HFFc6 (cell line): ENCODE measurements at regions not wholly inside any gene's neighbourhood (a gene's known extent, or its start where the extent isn't known, plus 50 kb on each side); places are given as distances from the start of the nearest gene placed in this dataset.

Experiments used
- DNase-seq: peaks from one replicate; pipeline ENCODE4 v3.0.0-alpha.2; 2018
- H3K27ac Mint-ChIP-seq: 2 replicates; pipeline ENCODE4 v1.8.0; 2020; ENCODE audit warnings: mild to moderate bottlenecking, mixed read lengths
- H3K27me3 Mint-ChIP-seq: 2 replicates; pipeline ENCODE4 v1.8.0; 2021; ENCODE audit warnings: mild to moderate bottlenecking, moderate library complexity, mixed read lengths; ENCODE audit not compliant: insufficient read depth
- H3K36me3 Mint-ChIP-seq: 2 replicates; pipeline ENCODE4 v1.8.0; 2021; ENCODE audit warnings: low read depth, mixed read lengths
- H3K4me1 Mint-ChIP-seq: 2 replicates; pipeline ENCODE4 v1.8.0; 2020; ENCODE audit warnings: low read depth, mixed read lengths
- H3K4me3 Mint-ChIP-seq: 2 replicates; pipeline ENCODE4 v1.8.0; 2020; ENCODE audit warnings: mild to moderate bottlenecking, moderate library complexity, mixed read lengths
- H3K9me3 Mint-ChIP-seq: 2 replicates; pipeline ENCODE4 v1.8.0; 2020; ENCODE audit warnings: mild to moderate bottlenecking, mixed read lengths
- CTCF ChIP-seq: fragments of 200-600 bp; sonication (generic); IDR thresholded peaks from 2 replicates; pipeline ENCODE4 v1.5.0; 2021; ENCODE audit warnings: antibody characterized with exemption, mild to moderate bottlenecking

DNA sequence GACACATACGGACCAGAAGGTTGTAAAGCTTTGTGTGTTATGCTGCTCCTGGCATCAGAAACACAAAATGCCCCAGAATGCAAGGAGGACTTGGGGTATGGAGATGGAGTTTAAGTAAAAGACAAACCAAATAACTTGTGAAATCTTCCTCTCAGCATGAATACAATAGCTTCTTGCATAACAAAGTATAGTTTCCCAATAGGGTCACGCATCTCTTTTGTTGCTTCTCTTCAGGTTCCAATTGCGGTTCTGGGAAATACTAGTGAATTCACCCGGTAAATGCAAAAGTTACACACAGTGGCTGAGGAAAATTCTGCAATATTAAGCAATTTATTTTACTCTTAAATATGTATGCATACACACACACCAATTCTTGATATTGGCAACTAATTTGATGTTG lies 339.2 kb upstream of the EPHA4 start:
- H3K9me3 Mint-ChIP-seq: peaks cover 51% of the 10 kb centered on the region
- no peak overlapping the region for H3K4me3 Mint-ChIP-seq
- no peak for TF ChIP-seq CTCF
- peaks cover 4% of the 10 kb centered on the region for H3K36me3 Mint-ChIP-seq
- H3K27ac Mint-ChIP-seq: no peak overlapping the region
- H3K4me1 Mint-ChIP-seq: no peaks in the 10 kb centered on the region
- H3K27me3 Mint-ChIP-seq: no peaks in the 10 kb centered on the region
- DNase-seq: no peak

DNA sequence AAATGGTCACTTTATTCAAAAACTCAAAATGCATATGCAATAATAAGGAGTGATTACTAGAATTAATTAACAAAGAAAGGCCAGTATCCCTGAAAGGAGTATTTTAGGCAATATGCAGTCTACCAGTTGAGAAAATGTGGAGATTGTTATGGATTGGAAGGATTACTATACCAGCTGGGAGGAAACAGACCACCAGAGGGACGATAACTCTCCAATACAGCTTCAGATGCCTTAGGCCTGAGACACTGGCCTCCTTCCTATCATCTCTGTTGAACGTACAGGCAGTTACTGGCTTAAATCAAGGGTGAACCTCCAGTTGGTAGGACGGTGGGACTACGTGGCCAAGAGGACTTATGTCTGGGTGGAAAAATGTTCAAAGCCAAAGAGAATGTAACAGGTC lies 336.4 kb upstream of the EPHA4 start:
- Mint-ChIP-seq H3K36me3 (no peaks in the 10 kb centered on the region), H3K27ac (no peak overlapping the region), H3K4me3 (no peak overlapping the region), H3K27me3 (no peaks in the 10 kb centered on the region; the same call in 1 of the 2 replicates), H3K9me3 (peaks cover 39% of the 10 kb centered on the region), H3K4me1 (no peaks in the 10 kb centered on the region)
- TF ChIP-seq CTCF: no peak
- no peak for DNase-seq

DNA sequence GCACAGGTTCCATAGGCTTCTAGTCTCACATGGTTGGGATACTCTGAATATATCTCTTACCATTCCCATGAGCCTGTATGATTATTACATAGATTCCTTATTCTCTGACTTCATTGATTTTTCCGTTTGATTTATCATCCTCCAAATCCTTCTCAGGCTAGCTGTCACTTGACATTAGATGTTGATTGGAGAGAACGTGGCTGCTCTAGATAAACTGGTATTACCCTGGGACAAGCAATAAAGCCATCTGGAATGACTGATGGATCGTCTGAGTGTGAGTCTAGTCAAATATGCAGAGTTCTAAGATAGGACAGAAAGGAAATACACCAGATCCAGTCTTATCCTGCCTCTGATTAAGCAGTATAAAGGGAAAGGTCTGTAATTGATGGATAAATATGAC lies 325.6 kb upstream of the EPHA4 start:
- peaks cover 41% of the 10 kb centered on the region for H3K9me3 Mint-ChIP-seq

DNA sequence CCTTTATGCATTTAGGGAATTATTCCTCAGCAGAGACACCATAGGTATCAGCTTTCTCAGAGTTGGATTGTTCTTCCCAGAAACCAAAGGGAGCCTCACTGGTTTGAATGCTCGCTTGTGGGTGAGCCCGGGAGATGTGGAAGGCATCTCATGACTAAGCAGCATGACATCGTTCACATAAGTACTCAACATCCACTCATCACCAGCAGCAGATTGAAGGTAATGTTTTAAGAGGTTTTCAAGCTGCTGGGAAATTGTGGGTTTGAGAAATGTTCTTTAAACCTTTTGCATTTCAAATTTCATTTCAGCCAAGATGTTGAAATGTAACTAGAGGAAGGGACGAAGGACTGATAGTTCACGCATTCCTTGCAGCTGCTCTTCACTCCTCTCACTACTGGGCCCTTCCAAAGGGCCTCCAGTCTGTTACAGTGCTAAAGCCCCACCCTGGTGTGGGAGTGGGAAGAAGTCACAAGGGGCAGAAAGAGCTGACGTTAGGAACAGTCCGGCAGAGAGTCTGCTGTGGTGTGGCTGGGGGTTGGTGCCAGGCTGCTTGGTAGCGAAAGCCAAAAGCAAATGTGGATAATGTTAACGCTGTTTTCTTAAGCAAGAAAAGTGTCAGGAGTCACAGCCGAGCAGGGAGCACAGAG lies 324.5 kb upstream of the EPHA4 start:
- Mint-ChIP-seq H3K27ac (no peak overlapping the region), H3K4me1 (no peaks in the 10 kb centered on the region), H3K9me3 (peaks cover 41% of the 10 kb centered on the region), H3K36me3 (no peaks in the 10 kb centered on the region), H3K4me3 (no peak overlapping the region), H3K27me3 (peaks cover 2% of the 10 kb centered on the region; the same call in 1 of the 2 replicates)
- TF ChIP-seq CTCF: no peak
- no peak for DNase-seq

More for the DNA sequence above, 325.6 kb upstream of the EPHA4 start:
- Mint-ChIP-seq H3K4me1 (no peaks in the 10 kb centered on the region), H3K27ac (no peak overlapping the region), H3K4me3 (no peak overlapping the region), H3K36me3 (no peaks in the 10 kb centered on the region), H3K27me3 (peaks cover 2% of the 10 kb centered on the region; the same call in 1 of the 2 replicates)
- no peak for TF ChIP-seq CTCF
- DNase-seq: no peak

DNA sequence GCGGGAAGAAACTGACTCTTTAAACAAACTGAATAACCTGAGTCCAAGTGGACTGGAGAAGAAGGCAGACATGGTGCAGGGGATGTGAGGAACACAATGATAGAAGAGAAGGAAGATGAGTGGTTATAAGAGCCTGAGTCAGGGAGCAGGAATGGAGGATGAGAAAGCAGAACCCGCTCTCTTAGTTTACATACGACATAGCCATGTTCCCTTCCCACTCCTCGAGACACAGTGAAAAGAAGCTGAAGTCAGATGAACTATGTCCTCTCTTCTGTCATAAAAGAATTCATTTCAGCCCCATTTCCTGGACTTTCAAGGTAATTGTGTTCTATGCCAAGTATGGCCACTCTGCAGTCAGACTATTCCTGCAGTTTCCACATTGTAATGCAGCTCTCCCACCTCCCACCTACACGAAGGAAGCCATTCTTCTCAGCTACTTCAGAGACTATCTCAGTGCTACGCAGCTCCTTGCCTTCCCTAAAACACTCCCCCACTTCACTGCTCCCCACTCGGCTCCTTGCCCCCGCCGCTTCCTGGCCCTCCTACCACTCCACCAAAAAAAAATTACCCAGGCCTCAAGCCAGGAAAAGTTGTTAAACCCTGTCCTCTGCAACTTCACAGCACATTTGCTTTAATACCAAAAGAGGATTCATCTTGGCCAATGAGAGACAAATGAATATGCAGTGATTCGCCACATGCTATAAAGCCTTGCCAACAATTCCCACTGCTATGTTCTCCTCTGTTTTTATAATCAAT lies 323.4 kb upstream of the EPHA4 start:
- peaks cover 2% of the 10 kb centered on the region; the same call in 1 of the 2 replicates for H3K27me3 Mint-ChIP-seq
- no peak for TF ChIP-seq CTCF
- no peak for DNase-seq
- peaks cover 49% of the 10 kb centered on the region for H3K9me3 Mint-ChIP-seq
- no peak overlapping the region for H3K4me3 Mint-ChIP-seq
- H3K27ac Mint-ChIP-seq: no peak overlapping the region
- no peaks in the 10 kb centered on the region for H3K4me1 Mint-ChIP-seq
- no peaks in the 10 kb centered on the region for H3K36me3 Mint-ChIP-seq
